ENCODE measurements at regions not wholly inside any gene's neighbourhood (a gene's known extent, or its start where the extent isn't known, plus 50 kb on each side); places are given as distances from the start of the nearest gene placed in this dataset.
A peak's percentile ranks its signal among the peaks of the same experiment; 100 is the strongest.

DNA sequence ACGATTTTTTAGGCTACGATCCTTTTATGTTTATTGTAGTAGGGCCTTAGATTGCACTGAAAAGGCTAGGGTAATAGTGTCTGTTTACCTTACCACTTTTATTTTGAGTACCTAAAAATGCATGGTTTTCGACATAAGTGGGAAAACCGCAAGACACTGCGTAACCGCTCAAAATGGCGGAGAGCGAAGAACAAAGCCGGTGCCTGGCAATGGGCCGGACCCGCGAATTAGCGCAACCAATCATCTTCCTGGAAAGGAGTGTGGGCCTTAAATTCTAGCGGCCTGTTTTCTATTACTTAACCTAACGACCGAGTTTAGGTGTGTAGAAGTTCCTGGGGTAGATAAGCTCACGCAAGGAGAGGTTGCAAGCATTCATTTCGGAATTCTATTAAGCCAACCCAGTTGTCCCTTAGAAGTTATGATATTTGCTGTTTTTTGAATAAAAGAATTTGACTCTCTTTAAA is 118.0 kb downstream of the HFE start:
- H3K9me3 ChIP-seq (ENCODE audit: control insufficient read depth in 1 of 2, insufficient read depth in 1 of 2, low read length in 2 of 2): peaks cover 0 to 4% of the 10 kb centered on the region in 2 experiments
- H3K27me3 ChIP-seq (ENCODE audit: control insufficient read depth in 1 of 2, insufficient read depth in 2 of 2, low read length in 2 of 2): no peaks in the 10 kb centered on the region
- TF ChIP-seq, protein P1, sequence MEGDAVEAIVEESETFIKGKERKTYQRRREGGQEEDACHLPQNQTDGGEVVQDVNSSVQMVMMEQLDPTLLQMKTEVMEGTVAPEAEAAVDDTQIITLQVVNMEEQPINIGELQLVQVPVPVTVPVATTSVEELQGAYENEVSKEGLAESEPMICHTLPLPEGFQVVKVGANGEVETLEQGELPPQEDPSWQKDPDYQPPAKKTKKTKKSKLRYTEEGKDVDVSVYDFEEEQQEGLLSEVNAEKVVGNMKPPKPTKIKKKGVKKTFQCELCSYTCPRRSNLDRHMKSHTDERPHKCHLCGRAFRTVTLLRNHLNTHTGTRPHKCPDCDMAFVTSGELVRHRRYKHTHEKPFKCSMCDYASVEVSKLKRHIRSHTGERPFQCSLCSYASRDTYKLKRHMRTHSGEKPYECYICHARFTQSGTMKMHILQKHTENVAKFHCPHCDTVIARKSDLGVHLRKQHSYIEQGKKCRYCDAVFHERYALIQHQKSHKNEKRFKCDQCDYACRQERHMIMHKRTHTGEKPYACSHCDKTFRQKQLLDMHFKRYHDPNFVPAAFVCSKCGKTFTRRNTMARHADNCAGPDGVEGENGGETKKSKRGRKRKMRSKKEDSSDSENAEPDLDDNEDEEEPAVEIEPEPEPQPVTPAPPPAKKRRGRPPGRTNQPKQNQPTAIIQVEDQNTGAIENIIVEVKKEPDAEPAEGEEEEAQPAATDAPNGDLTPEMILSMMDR (IDR thresholded peaks at IDR 0.05): no peak
- peak; percentile 67 to 96 (median 79) for DNase-seq
- peaks cover 29% of the 10 kb centered on the region for H3K4me1 ChIP-seq (ENCODE audit: insufficient read depth, low read length)
- H3K4me1 Mint-ChIP-seq (ENCODE audit: low read depth): peaks cover 1% of the 10 kb centered on the region
- H3K4me3 Mint-ChIP-seq: no peak overlapping the region
- POLR2A ChIA-PET: interaction anchor here (0.6 to 21.3 kb wide), 54 partner anchors 8 to 1688 kb away, joined by 3 to 1838 read pairs (median 6); partner anchors contain the start of gene HFE
- peak overlapping the region; percentile 68 for H3K4me3 ChIP-seq (ENCODE audit: low read length)
- H3K36me3 ChIP-seq (ENCODE audit: insufficient read depth, low read length): no peaks in the 10 kb centered on the region
- CTCF ChIA-PET: interaction anchor here (1.0 to 4.2 kb wide), 6 partner anchors 11 to 1605 kb away, joined by 3 to 26 read pairs (median 5); a partner anchor contains a TSS
- intact Hi-C loops (cut with DNase I, micrococcal nuclease): loop anchor here (1.0 to 10.0 kb wide), 4 partner anchors 11 to 930 kb away; a partner anchor contains a TSS
- peak overlapping the region; percentile 89 to 90 for H3K27ac ChIP-seq (ENCODE audit: low read depth in 1 of 2, low read length in 2 of 2)
- peaks cover 12% of the 10 kb centered on the region for H3K36me3 Mint-ChIP-seq (ENCODE audit: low read depth)
- H3K9me3 Mint-ChIP-seq: no peaks in the 10 kb centered on the region
- no peaks in the 10 kb centered on the region for H3K27me3 Mint-ChIP-seq
- no peak overlapping the region for H3K27ac Mint-ChIP-seq
- ATAC-seq (ENCODE audit: poor library complexity): peak; percentile 64

DNA sequence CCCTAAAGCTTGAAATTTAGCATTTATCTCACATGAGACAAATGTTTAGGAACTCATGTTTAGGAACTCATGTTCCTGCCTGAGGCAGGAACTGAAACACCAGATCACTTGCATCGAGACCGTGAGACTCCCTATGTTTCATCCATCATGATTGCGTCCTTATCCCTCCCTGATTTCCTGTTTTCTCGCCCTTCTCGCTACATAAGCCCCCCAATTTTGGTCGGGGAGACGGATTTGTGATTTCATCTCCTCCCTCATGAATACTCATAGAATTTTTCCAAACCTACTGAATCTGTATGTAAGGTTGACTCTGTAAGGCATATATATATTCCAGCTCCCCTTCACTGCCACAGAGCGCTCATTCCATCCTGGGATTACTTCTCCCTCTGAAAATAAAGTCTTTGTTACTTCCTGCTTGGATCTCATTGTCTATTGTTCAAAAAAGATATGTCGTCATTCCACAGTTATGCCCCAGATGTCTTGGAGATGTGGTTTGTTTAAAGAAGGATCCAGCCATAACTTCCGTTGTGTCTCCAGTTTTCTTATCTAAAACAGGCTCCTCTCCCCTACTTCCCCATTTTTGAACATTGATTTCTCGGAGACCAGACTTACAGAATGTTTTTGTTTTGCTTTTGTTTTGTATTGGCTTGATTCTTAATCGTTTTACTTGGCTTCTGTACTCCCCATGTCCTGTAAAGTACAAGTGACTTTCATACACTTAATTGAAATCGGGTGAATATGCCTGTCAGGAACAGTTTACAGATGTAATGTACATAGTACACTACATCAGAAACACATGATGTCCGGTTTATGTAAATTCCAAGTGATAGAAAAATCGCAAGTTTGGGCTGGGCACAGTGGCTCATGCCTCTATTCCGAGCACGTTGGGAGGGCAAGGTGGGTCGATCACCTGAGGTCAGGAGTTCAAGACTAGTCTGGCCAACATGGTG is 118.7 kb downstream of the HFE start:
- TF ChIP-seq, protein P1 (IDR thresholded peaks at IDR 0.05): no peak
- ATAC-seq (ENCODE audit: poor library complexity) (no peak), DNase-seq (peak in 3 of 14 experiments; percentile 59 to 65 (median 63))
- ChIA-PET POLR2A (interaction anchor here (0.6 to 21.3 kb wide), 49 partner anchors 9 to 1687 kb away, joined by 3 to 1838 read pairs (median 6); partner anchors contain the start of gene HFE), CTCF (interaction anchor here (1.0 to 4.2 kb wide), 6 partner anchors 11 to 1604 kb away, joined by 3 to 26 read pairs (median 5); a partner anchor contains a TSS)
- H3K27ac ChIP-seq (ENCODE audit: low read depth in 1 of 2, low read length in 2 of 2): peak overlapping the region; percentile 89 to 90
- no peaks in the 10 kb centered on the region for H3K27me3 Mint-ChIP-seq
- no peaks in the 10 kb centered on the region for H3K4me1 Mint-ChIP-seq (ENCODE audit: low read depth)
- H3K27ac Mint-ChIP-seq: no peak overlapping the region
- no peaks in the 10 kb centered on the region for H3K27me3 ChIP-seq (ENCODE audit: control insufficient read depth in 1 of 2, insufficient read depth in 2 of 2, low read length in 2 of 2)
- H3K36me3 ChIP-seq (ENCODE audit: insufficient read depth, low read length): no peaks in the 10 kb centered on the region
- H3K9me3 Mint-ChIP-seq: no peaks in the 10 kb centered on the region
- H3K9me3 ChIP-seq (ENCODE audit: control insufficient read depth in 1 of 2, insufficient read depth in 1 of 2, low read length in 2 of 2): peaks cover 0 to 4% of the 10 kb centered on the region in 2 experiments
- H3K4me1 ChIP-seq (ENCODE audit: insufficient read depth, low read length): peaks cover 29% of the 10 kb centered on the region
- intact Hi-C loops (cut with DNase I, micrococcal nuclease): loop anchor here (1.0 to 10.0 kb wide), 5 partner anchors 8 to 929 kb away; a partner anchor contains a TSS
- peak overlapping the region; percentile 68 for H3K4me3 ChIP-seq (ENCODE audit: low read length)
- H3K4me3 Mint-ChIP-seq: no peak overlapping the region
- H3K36me3 Mint-ChIP-seq (ENCODE audit: low read depth): peaks cover 12% of the 10 kb centered on the region

All from CD4-positive, alpha-beta T cell (primary cell).